B cell (primary cell): ENCODE measurements at regions not wholly inside any gene's neighbourhood (a gene's known extent, or its start where the extent isn't known, plus 50 kb on each side); places are given as distances from the start of the nearest gene placed in this dataset.

Experiments used
- CTCF ChIP-seq: fragments of 200-600 bp; IDR thresholded peaks from one replicate; pipeline ENCODE4 v1.8.0; 2022; ENCODE audit warnings: antibody characterized with exemption, mild to moderate bottlenecking
- EZH2 ChIP-seq: IDR thresholded peaks from 2 replicates; pipeline ENCODE4 v1.6.1; 2012; ENCODE audit warnings: borderline replicate concordance, low read depth, mild to moderate bottlenecking, moderate library complexity, low read length; ENCODE audit not compliant: insufficient read depth, poor library complexity, severe bottlenecking

- TF ChIP-seq CTCF (no peak), EZH2 (no peak)
These were observed 1567.9 kb upstream of the TENM3 start for GRCh38 chr4:180675359-180675650.
